GM18868 (cell line): ENCODE measurements at regions not wholly inside any gene's neighbourhood (a gene's known extent, or its start where the extent isn't known, plus 50 kb on each side); places are given as distances from the start of the nearest gene placed in this dataset.
"Not testable (repeated sequence)": the region's sequence is repeated elsewhere in the genome, so short reads cannot be mapped to it uniquely, and the experiment has no call there.

Experiments used
- ATAC-seq: cut with Tn5 transposase; IDR thresholded peaks from one replicate; pipeline ENCODE4 v1.9.1; 2021; ENCODE audit warnings: mild to moderate bottlenecking, moderate library complexity; ENCODE audit not compliant: unreplicated experiment

GRCh38 chr6:145275019-145275418 is 460.3 kb downstream of the EPM2A start:
- no peak for ATAC-seq

GRCh38 chr6:145275787-145276186 is 459.5 kb downstream of the EPM2A start:
- ATAC-seq, result no peak

GRCh38 chr6:145276756-145277155 is 458.6 kb downstream of the EPM2A start:
- ATAC-seq, result no peak

- no peak for ATAC-seq
Observed at GRCh38 chr6:145277358-145278086, 457.8 kb downstream of the EPM2A start.

- no peak for ATAC-seq
Observed at GRCh38 chr6:145278163-145278807, 457.0 kb downstream of the EPM2A start.

- no peak for ATAC-seq
Observed at GRCh38 chr6:145279551-145279950, 455.8 kb downstream of the EPM2A start.

GRCh38 chr6:145279993-145280392 is 455.3 kb downstream of the EPM2A start:
- ATAC-seq, result no peak

GRCh38 chr6:145283209-145283608 is 452.1 kb downstream of the EPM2A start:
- ATAC-seq, result not testable (repeated sequence)

- ATAC-seq, result no peak
Observed at GRCh38 chr6:145283856-145284255, 451.5 kb downstream of the EPM2A start.

GRCh38 chr6:145286916-145287315 is 448.4 kb downstream of the EPM2A start:
- ATAC-seq, result no peak

GRCh38 chr6:145289573-145289972 is 445.7 kb downstream of the EPM2A start:
- no peak for ATAC-seq

- ATAC-seq, result no peak
Observed at GRCh38 chr6:145290122-145290521, 445.2 kb downstream of the EPM2A start.

- no peak for ATAC-seq
Observed at GRCh38 chr6:145292066-145292465, 443.3 kb downstream of the EPM2A start.

GRCh38 chr6:145294942-145295341 is 440.4 kb downstream of the EPM2A start:
- ATAC-seq, result no peak

GRCh38 chr6:145295746-145296145 is 439.6 kb downstream of the EPM2A start:
- ATAC-seq, result no peak

- no peak for ATAC-seq
Observed at GRCh38 chr6:145305670-145306069, 429.6 kb downstream of the EPM2A start.

GRCh38 chr6:145306489-145306888 is 428.8 kb downstream of the EPM2A start:
- ATAC-seq, result no peak

GRCh38 chr6:145309842-145310535 is 425.3 kb downstream of the EPM2A start:
- ATAC-seq, result no peak

GRCh38 chr6:145312481-145312880 is 422.8 kb downstream of the EPM2A start:
- ATAC-seq, result no peak

GRCh38 chr6:145313041-145313855 is 422.1 kb downstream of the EPM2A start:
- ATAC-seq, result no peak

GRCh38 chr6:145315982-145316600 is 419.2 kb downstream of the EPM2A start:
- no peak for ATAC-seq
